Loucy (cell line): ENCODE measurements at regions not wholly inside any gene's neighbourhood (a gene's known extent, or its start where the extent isn't known, plus 50 kb on each side); places are given as distances from the start of the nearest gene placed in this dataset.

Experiments
- H2AFZ ChIP-seq: fragments of 200-600 bp; sonication (generic); 2 replicates; pipeline ENCODE4 v1.6.0; 2016; ENCODE audit warnings: antibody characterized with exemption, mild to moderate bottlenecking, low read length, moderate library complexity
- H3F3A ChIP-seq: fragments of 200-600 bp; 2 replicates; pipeline ENCODE4 v1.6.0; 2016; ENCODE audit warnings: antibody characterized with exemption, low read depth, mild to moderate bottlenecking
- H3K27me3 ChIP-seq: fragments of 200-600 bp; sonication (generic); 2 replicates; pipeline ENCODE4 v1.6.1; 2014; ENCODE audit warnings: low read length, mild to moderate bottlenecking; ENCODE audit not compliant: insufficient read depth, poor library complexity, severe bottlenecking
- H3K36me3 ChIP-seq: fragments of 200-600 bp; sonication (generic); 2 replicates; pipeline ENCODE4 v1.6.1; 2016; ENCODE audit warnings: low read length; ENCODE audit not compliant: insufficient read depth
- H3K4me1 ChIP-seq: fragments of 200-600 bp; sonication (generic); 2 replicates; pipeline ENCODE4 v1.5.1; 2014; ENCODE audit warnings: low read length, mild to moderate bottlenecking; ENCODE audit not compliant: insufficient read depth, poor library complexity, severe bottlenecking
- H3K4me2 ChIP-seq: fragments of 200-600 bp; sonication (generic); 2 replicates; pipeline ENCODE4 v1.6.0; 2014; ENCODE audit warnings: antibody characterized with exemption, low read length, low read depth, mild to moderate bottlenecking; ENCODE audit not compliant: poor library complexity, severe bottlenecking
- H3K4me3 ChIP-seq: fragments of 200-600 bp; sonication (generic); 2 replicates; pipeline ENCODE4 v1.5.1; 2014; ENCODE audit warnings: low read length, mild to moderate bottlenecking, mixed read lengths; ENCODE audit not compliant: poor library complexity, severe bottlenecking
- H3K79me2 ChIP-seq: fragments of 200-600 bp; sonication (generic); 2 replicates; pipeline ENCODE4 v1.6.1; 2014; ENCODE audit warnings: low read length; ENCODE audit not compliant: insufficient read depth
- H3K9ac ChIP-seq: fragments of 200-600 bp; sonication (generic); 2 replicates; pipeline ENCODE4 v1.6.0; 2014; ENCODE audit warnings: mild to moderate bottlenecking, low read depth, low read length, moderate library complexity; ENCODE audit not compliant: poor library complexity, severe bottlenecking
- H3K9me2 ChIP-seq: fragments of 200-600 bp; sonication (generic); replicated peaks from 2 replicates; pipeline ENCODE4 v1.6.1; 2016; ENCODE audit warnings: low read depth, low read length, mixed read lengths
- H3K9me3 ChIP-seq: fragments of 200-600 bp; sonication (generic); 2 replicates; pipeline ENCODE4 v1.6.1; 2014; ENCODE audit warnings: mild to moderate bottlenecking, antibody characterized with exemption, low read length, low read depth; ENCODE audit not compliant: insufficient read depth
- H4K20me1 ChIP-seq: fragments of 200-600 bp; sonication (generic); 2 replicates; pipeline ENCODE4 v1.6.0; 2014; ENCODE audit warnings: antibody characterized with exemption, low read length, mild to moderate bottlenecking; ENCODE audit not compliant: insufficient read depth, poor library complexity, severe bottlenecking
- EZH2phosphoT487 ChIP-seq: fragments of 200-600 bp; IDR thresholded peaks from 2 replicates; pipeline ENCODE4 v1.6.1; 2018; ENCODE audit warnings: antibody characterized with exemption, mild to moderate bottlenecking, moderate library complexity, borderline replicate concordance
- TF ChIP-seq, protein P1 (sequence below): fragments of 200-600 bp; sonication (generic); conservative IDR thresholded peaks from 2 replicates; pipeline ENCODE4 v1.5.1; 2014; ENCODE audit warnings: mild to moderate bottlenecking, antibody characterized with exemption, low read length

DNA sequence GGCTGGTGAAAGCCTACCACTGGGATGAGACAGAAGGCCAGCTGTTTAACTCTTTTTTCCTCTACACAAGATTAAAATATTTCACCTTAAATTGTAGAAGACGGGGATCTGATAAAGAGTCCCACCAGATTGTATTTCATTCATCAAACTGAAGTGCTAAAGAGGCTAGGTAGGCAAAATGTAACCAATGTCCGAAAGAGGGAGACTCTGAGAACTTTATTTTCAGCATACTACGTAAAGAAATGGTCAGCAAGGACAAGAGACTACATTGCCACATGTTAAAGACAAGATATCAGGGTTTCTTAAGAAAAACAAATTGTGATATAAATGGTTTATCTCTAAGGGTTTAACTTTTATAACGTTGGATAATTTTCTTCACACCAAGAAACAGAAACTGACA, 71.6 kb upstream of the INPP4B start:
- Histone ChIP-seq H4K20me1 (no peaks in the 10 kb centered on the region), H3K9ac (no peak overlapping the region)

DNA sequence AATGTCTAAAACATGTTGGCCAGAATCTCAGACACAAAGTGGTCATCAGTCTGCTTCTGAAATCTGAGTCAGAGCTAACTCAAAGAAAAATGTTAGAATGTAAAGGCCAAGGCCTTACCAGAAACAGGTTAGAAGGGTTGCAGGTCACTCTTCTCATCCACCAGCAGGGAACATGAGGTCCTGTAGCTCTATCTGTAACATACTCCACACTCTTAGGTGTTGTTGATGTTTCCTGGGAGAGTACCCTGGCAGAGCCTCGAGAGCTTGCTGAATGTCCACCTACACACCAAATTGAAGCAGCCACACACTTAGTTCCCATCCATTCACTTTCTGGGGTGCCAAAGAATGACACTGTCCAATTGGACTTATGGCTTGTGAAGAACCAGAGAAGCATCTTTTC, 76.6 kb upstream of the INPP4B start:
- Histone ChIP-seq H4K20me1 (no peaks in the 10 kb centered on the region), H3K4me3 (no peak overlapping the region), H3K4me1 (no peaks in the 10 kb centered on the region), H3K27me3 (no peaks in the 10 kb centered on the region), H3K9me3 (no peaks in the 10 kb centered on the region), H3F3A (no peaks in the 10 kb centered on the region), H2AFZ (no peak overlapping the region), H3K79me2 (no peaks in the 10 kb centered on the region), H3K4me2 (no peak overlapping the region), H3K9me2 (no peaks in the 10 kb centered on the region), H3K36me3 (no peaks in the 10 kb centered on the region), H3K9ac (no peak overlapping the region)
- TF ChIP-seq, protein P1, sequence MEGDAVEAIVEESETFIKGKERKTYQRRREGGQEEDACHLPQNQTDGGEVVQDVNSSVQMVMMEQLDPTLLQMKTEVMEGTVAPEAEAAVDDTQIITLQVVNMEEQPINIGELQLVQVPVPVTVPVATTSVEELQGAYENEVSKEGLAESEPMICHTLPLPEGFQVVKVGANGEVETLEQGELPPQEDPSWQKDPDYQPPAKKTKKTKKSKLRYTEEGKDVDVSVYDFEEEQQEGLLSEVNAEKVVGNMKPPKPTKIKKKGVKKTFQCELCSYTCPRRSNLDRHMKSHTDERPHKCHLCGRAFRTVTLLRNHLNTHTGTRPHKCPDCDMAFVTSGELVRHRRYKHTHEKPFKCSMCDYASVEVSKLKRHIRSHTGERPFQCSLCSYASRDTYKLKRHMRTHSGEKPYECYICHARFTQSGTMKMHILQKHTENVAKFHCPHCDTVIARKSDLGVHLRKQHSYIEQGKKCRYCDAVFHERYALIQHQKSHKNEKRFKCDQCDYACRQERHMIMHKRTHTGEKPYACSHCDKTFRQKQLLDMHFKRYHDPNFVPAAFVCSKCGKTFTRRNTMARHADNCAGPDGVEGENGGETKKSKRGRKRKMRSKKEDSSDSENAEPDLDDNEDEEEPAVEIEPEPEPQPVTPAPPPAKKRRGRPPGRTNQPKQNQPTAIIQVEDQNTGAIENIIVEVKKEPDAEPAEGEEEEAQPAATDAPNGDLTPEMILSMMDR, result no peak
- TF ChIP-seq EZH2phosphoT487, result no peak

More for the DNA sequence above, 71.6 kb upstream of the INPP4B start:
- H3K36me3 ChIP-seq, result no peaks in the 10 kb centered on the region
- H3K9me2 ChIP-seq, result no peaks in the 10 kb centered on the region
- no peak overlapping the region for H2AFZ ChIP-seq
- no peaks in the 10 kb centered on the region for H3F3A ChIP-seq
- no peaks in the 10 kb centered on the region for H3K79me2 ChIP-seq
- no peak overlapping the region for H3K4me3 ChIP-seq
- no peaks in the 10 kb centered on the region for H3K27me3 ChIP-seq
- H3K9me3 ChIP-seq, result peaks cover 6% of the 10 kb centered on the region; the same call in 1 of the 2 replicates
- H3K4me2 ChIP-seq, result no peak overlapping the region
- no peak for TF ChIP-seq EZH2phosphoT487
- TF ChIP-seq, protein P1, result no peak
- no peaks in the 10 kb centered on the region for H3K4me1 ChIP-seq

DNA sequence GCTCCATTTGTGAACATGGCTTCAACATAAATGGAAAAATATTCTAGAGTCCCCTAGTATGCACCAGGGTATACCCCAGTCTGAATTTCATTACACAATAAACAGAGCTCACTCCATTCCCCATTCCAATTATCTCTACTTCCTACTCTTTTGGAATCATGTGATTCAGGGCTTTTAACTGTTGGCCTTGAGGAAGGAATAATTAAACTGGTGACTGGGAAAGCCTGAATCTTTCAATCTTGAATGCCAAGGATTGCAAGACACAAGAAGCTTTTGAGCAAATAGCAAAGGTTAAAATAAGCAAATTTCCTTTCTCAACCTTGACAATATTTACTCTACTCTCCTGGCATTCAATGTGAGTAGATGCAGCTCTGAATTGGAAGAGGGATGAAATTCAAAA, 77.5 kb upstream of the INPP4B start:
- H3K27me3 ChIP-seq, result no peaks in the 10 kb centered on the region
- TF ChIP-seq EZH2phosphoT487, result no peak
- TF ChIP-seq, protein P1, result no peak
- no peaks in the 10 kb centered on the region for H3K79me2 ChIP-seq
- H3K9me3 ChIP-seq, result no peaks in the 10 kb centered on the region
- no peaks in the 10 kb centered on the region for H3K36me3 ChIP-seq
- H3K9me2 ChIP-seq, result no peaks in the 10 kb centered on the region
- no peak overlapping the region for H3K9ac ChIP-seq
- no peaks in the 10 kb centered on the region for H3F3A ChIP-seq
- H3K4me1 ChIP-seq, result no peaks in the 10 kb centered on the region
- H2AFZ ChIP-seq, result no peak overlapping the region
- H3K4me2 ChIP-seq, result no peak overlapping the region
- no peak overlapping the region for H3K4me3 ChIP-seq
- H4K20me1 ChIP-seq, result no peaks in the 10 kb centered on the region
